Natural killer cell (primary cell): ENCODE measurements at regions not wholly inside any gene's neighbourhood (a gene's known extent, or its start where the extent isn't known, plus 50 kb on each side); places are given as distances from the start of the nearest gene placed in this dataset.

Experiments used
- ATAC-seq, 3 donors: fragments of 150-1000 bp in 2 of 3; fragments of 200-7000 bp in 1 of 3; cut with Tn5 transposase; 1 replicate in 1 of 3; 2 replicates in 2 of 3; pipeline ENCODE4 v1.10.0; 2021; ENCODE audit warnings: mild to moderate bottlenecking in 2 of 3, moderate library complexity in 2 of 3
- DNase-seq, 2 donors: peaks; one replicate each; pipeline versions ENCODE4 v3.0.0 to v3.0.0-alpha.2; 2013 to 2021; ENCODE audit warnings: mixed read lengths in 1 of 2
- H3K27ac ChIP-seq: one replicate; pipeline ENCODE4 v1.5.1; 2013; ENCODE audit warnings: mild to moderate bottlenecking, low read length
- H3K27me3 ChIP-seq: one replicate; pipeline ENCODE4 v1.6.1; 2013; ENCODE audit warnings: low read length; ENCODE audit not compliant: control insufficient read depth, insufficient read depth
- H3K36me3 ChIP-seq: one replicate; pipeline ENCODE4 v1.6.1; 2013; ENCODE audit warnings: low read length; ENCODE audit not compliant: control insufficient read depth, insufficient read depth
- H3K4me1 ChIP-seq: one replicate; pipeline ENCODE4 v1.6.1; 2013; ENCODE audit warnings: low read length; ENCODE audit not compliant: control insufficient read depth, insufficient read depth
- H3K4me3 ChIP-seq: one replicate; pipeline ENCODE4 v1.5.1; 2013; ENCODE audit warnings: low read length
- H3K9me3 ChIP-seq: one replicate; pipeline ENCODE4 v1.6.1; 2013; ENCODE audit warnings: low read length; ENCODE audit not compliant: control insufficient read depth, insufficient read depth
- H3K27ac Mint-ChIP-seq, 2 donors: one replicate each; pipeline ENCODE4 v1.8.0; 2022; ENCODE audit warnings: mild to moderate bottlenecking in 2 of 2, mixed read lengths in 2 of 2, moderate library complexity in 1 of 2
- H3K27me3 Mint-ChIP-seq, 2 donors: one replicate each; pipeline ENCODE4 v1.8.0; 2022; ENCODE audit warnings: low read depth in 2 of 2, mixed read lengths in 2 of 2
- H3K36me3 Mint-ChIP-seq: one replicate; pipeline ENCODE4 v1.8.0; 2022; ENCODE audit warnings: mixed read lengths
- H3K4me1 Mint-ChIP-seq, 2 donors: one replicate each; pipeline ENCODE4 v1.8.0; 2022; ENCODE audit warnings: mixed read lengths in 2 of 2
- H3K4me3 Mint-ChIP-seq: one replicate; pipeline ENCODE4 v1.8.0; 2022; ENCODE audit warnings: mild to moderate bottlenecking, moderate library complexity, mixed read lengths
- H3K9me3 Mint-ChIP-seq, 2 donors: one replicate each; pipeline ENCODE4 v1.8.0; 2022; ENCODE audit warnings: mixed read lengths in 2 of 2
- WGBS: methylation state at CpG from one replicate; pipeline ENCODE4 v1.1.7; 2013; ENCODE audit warnings: missing lambda C conversion rate; ENCODE audit not compliant: insufficient coverage; 5-methylcytosine and 5-hydroxymethylcytosine counted together
- intact Hi-C: fragments of 100-400 bp; cut with micrococcal nuclease; formaldehyde crosslinking; loops from one replicate; pipeline ENCODE4 v1.14.2; 2022
- TF ChIP-seq, protein P1 (sequence below): fragments of 200-600 bp; IDR thresholded peaks from one replicate; pipeline ENCODE4 v1.8.0; 2022; ENCODE audit warnings: antibody characterized with exemption

DNA sequence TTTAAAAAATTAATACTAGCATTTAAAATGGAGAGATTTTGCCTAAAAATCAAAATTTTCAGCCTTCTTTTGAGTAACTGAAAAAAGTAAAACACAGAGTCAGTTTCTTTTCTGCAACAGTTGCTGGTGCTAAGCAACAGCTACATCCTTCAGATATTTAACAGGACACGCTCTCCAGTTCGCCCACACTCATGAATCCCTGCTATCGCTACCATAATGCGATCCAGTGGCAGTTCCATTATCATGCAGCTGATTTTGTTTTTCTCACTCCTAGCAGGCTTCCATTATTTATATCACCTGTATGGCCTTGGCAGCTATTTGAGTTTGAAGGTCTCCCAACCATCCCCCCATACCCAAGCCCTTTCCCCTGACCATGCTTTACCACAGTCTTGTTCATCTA, 93.1 kb upstream of the NCKAP5 start:
- no peak overlapping the region for H3K27ac Mint-ChIP-seq
- 88% methylated on average over 4 of the region's 4 CpGs for WGBS
- TF ChIP-seq, protein P1, sequence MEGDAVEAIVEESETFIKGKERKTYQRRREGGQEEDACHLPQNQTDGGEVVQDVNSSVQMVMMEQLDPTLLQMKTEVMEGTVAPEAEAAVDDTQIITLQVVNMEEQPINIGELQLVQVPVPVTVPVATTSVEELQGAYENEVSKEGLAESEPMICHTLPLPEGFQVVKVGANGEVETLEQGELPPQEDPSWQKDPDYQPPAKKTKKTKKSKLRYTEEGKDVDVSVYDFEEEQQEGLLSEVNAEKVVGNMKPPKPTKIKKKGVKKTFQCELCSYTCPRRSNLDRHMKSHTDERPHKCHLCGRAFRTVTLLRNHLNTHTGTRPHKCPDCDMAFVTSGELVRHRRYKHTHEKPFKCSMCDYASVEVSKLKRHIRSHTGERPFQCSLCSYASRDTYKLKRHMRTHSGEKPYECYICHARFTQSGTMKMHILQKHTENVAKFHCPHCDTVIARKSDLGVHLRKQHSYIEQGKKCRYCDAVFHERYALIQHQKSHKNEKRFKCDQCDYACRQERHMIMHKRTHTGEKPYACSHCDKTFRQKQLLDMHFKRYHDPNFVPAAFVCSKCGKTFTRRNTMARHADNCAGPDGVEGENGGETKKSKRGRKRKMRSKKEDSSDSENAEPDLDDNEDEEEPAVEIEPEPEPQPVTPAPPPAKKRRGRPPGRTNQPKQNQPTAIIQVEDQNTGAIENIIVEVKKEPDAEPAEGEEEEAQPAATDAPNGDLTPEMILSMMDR, result no peak
- DNase-seq, result no peak
- Histone ChIP-seq H3K9me3 (no peaks in the 10 kb centered on the region), H3K36me3 (no peaks in the 10 kb centered on the region), H3K4me3 (no peak overlapping the region), H3K4me1 (no peaks in the 10 kb centered on the region), H3K27ac (no peak overlapping the region), H3K27me3 (no peaks in the 10 kb centered on the region)
- H3K9me3 Mint-ChIP-seq, result peaks cover 6 to 12% of the 10 kb centered on the region in 2 donors
- H3K4me1 Mint-ChIP-seq, result no peaks in the 10 kb centered on the region
- no peak overlapping the region for H3K4me3 Mint-ChIP-seq
- H3K27me3 Mint-ChIP-seq, result no peaks in the 10 kb centered on the region
- intact Hi-C loops, result no loop called here
- H3K36me3 Mint-ChIP-seq, result no peaks in the 10 kb centered on the region
- ATAC-seq, result no peak

DNA sequence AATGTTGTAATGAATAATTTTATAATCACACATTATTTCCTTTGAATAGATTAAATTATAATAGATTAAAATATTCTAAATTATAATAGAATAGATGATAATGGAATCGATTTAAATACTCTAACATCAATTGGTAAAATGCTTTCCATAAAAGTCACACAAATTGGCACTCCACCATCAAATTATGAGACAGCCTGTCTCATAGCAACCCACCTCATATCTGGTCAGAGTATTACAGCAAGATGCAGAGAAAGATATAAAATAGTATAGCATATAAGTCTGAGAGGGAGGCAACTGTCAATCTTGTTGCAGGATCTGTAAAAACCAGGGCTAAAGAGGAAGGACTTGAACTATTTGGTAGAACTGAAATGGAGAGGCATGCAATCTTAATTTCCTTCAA, 98.4 kb upstream of the NCKAP5 start:
- TF ChIP-seq, protein P1, result no peak
- Mint-ChIP-seq H3K9me3 (peaks cover 9 to 12% of the 10 kb centered on the region in 2 donors), H3K36me3 (no peaks in the 10 kb centered on the region), H3K4me3 (no peak overlapping the region), H3K27me3 (no peaks in the 10 kb centered on the region), H3K4me1 (no peaks in the 10 kb centered on the region), H3K27ac (no peak overlapping the region)
- no peaks in the 10 kb centered on the region for H3K4me1 ChIP-seq
- no peak overlapping the region for H3K4me3 ChIP-seq
- intact Hi-C loops, result no loop called here
- no peaks in the 10 kb centered on the region for H3K36me3 ChIP-seq
- ATAC-seq (no peak), DNase-seq (no peak)
- WGBS, result no CpG with 5 or more reads among the region's 1 CpG
- no peaks in the 10 kb centered on the region for H3K9me3 ChIP-seq
- H3K27ac ChIP-seq, result no peak overlapping the region
- H3K27me3 ChIP-seq, result no peaks in the 10 kb centered on the region

DNA sequence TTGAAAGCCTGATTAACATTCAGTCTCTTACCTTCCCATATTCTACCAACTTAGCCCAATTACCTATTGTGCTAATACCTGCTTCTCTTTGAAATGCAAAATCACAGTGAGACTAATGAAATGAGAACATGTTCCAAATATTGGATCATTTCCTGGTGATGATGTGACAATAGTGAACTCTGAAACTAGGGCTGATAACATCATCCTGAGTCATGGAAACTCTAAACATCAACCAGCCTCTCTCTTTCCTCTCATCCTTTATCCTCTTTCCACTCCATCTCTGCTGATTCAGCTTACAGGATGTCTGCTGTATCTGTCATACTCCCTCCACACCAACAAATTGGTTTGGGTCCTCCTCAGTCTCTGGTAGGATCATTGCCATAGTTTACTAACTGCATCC, 98.8 kb upstream of the NCKAP5 start:
- TF ChIP-seq, protein P1, result no peak
- H3K4me3 ChIP-seq, result no peak overlapping the region
- H3K27me3 Mint-ChIP-seq, result no peaks in the 10 kb centered on the region
- H3K27me3 ChIP-seq, result no peaks in the 10 kb centered on the region
- no peaks in the 10 kb centered on the region for H3K4me1 Mint-ChIP-seq
- no peak for DNase-seq
- ATAC-seq, result no peak
- intact Hi-C loops, result no loop called here
- H3K9me3 Mint-ChIP-seq, result peaks cover 9 to 17% of the 10 kb centered on the region in 2 donors
- no peaks in the 10 kb centered on the region for H3K4me1 ChIP-seq
- no peaks in the 10 kb centered on the region for H3K36me3 ChIP-seq
- H3K4me3 Mint-ChIP-seq, result no peak overlapping the region
- H3K27ac ChIP-seq, result no peak overlapping the region
- no peaks in the 10 kb centered on the region for H3K36me3 Mint-ChIP-seq
- no peak overlapping the region for H3K27ac Mint-ChIP-seq
- no peaks in the 10 kb centered on the region for H3K9me3 ChIP-seq

DNA sequence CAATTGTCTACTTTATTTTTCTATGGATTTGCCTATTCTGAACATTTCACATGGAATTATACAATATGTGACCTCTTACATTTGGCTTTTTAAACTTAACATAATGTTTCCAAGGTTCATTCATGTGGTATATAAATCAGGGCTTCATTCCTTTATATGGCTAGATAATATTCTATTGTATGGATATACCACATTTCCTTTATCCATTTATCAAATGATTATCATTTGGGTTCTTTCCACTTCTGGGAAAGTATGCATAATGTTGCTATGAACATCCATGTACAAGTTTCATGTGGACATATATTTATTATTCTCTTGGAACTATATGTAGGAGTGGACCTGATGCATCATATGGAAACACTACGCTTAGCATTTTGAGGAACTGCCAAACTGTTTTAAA, 99.7 kb upstream of the NCKAP5 start:
- H3K27ac Mint-ChIP-seq, result no peak overlapping the region
- TF ChIP-seq, protein P1, result no peak
- ATAC-seq, result no peak

More for the DNA sequence above, 99.7 kb upstream of the NCKAP5 start:
- no peaks in the 10 kb centered on the region for H3K27me3 Mint-ChIP-seq
- H3K9me3 Mint-ChIP-seq, result peaks cover 9 to 17% of the 10 kb centered on the region in 2 donors
- no peaks in the 10 kb centered on the region for H3K9me3 ChIP-seq
- no peak overlapping the region for H3K4me3 Mint-ChIP-seq
- no peaks in the 10 kb centered on the region for H3K36me3 ChIP-seq
- DNase-seq, result no peak
- no peak overlapping the region for H3K4me3 ChIP-seq
- H3K4me1 ChIP-seq, result no peaks in the 10 kb centered on the region
- WGBS, result no CpG with 5 or more reads among the region's 1 CpG
- no peaks in the 10 kb centered on the region for H3K36me3 Mint-ChIP-seq
- H3K27ac ChIP-seq, result no peak overlapping the region
- no peaks in the 10 kb centered on the region for H3K27me3 ChIP-seq
- intact Hi-C loops, result no loop called here
- H3K4me1 Mint-ChIP-seq, result no peaks in the 10 kb centered on the region
